T-cell (primary cell): ENCODE measurements at regions not wholly inside any gene's neighbourhood (a gene's known extent, or its start where the extent isn't known, plus 50 kb on each side); places are given as distances from the start of the nearest gene placed in this dataset.
A peak's percentile ranks its signal among the peaks of the same experiment; 100 is the strongest.

ENCODE experiments used
- ATAC-seq, 4 experiments: fragments of 200-7000 bp in 3 of 4; fragments of 150-1000 bp in 1 of 4; cut with Tn5 transposase; replicated peaks in 1 of 4; 1 replicate in 3 of 4; 2 replicates in 1 of 4; pipeline ENCODE4 v1.10.0; 2021; ENCODE audit warnings: moderate library complexity in 3 of 4, mild to moderate bottlenecking in 2 of 4, moderate number of reproducible peaks in 1 of 4
- CTCF ChIA-PET, 2 donors: fragments of 300-600 bp; sonication (Branson Sonifier 250); formaldehyde crosslinking; loops; one replicate each; lab custom pipeline; 2022; ENCODE audit warnings: antibody characterized with exemption in 2 of 2; lab: Charles Lee
- POLR2A ChIA-PET, 2 donors: fragments of 300-600 bp; sonication (Branson Sonifier 250); formaldehyde crosslinking; loops; one replicate each; lab custom pipeline; 2022; ENCODE audit warnings: antibody characterized with exemption in 2 of 2; lab: Charles Lee
- DNase-seq, 35 experiments: peaks; one replicate each; pipeline versions ENCODE4 v3.0.0 to v3.0.0-alpha.2; 2013 to 2023
- H3K27ac ChIP-seq: one replicate; pipeline ENCODE4 v1.5.1; 2013; ENCODE audit warnings: low read length
- H3K27me3 ChIP-seq, 2 experiments: replicated peaks in 1 of 2; 1 replicate in 1 of 2; 2 replicates in 1 of 2; pipeline versions ENCODE4 v1.6.1 to v1.7.0; 2013; ENCODE audit warnings: low read length in 1 of 2, mixed read lengths in 1 of 2; ENCODE audit not compliant: control insufficient read depth in 2 of 2, insufficient read depth in 2 of 2; ENCODE audit errors: extremely low read depth in 1 of 2
- H3K36me3 ChIP-seq, 2 donors: 1 replicate in 1 of 2; 2 replicates in 1 of 2; pipeline versions ENCODE4 v1.6.1 to v1.7.0; 2013; ENCODE audit warnings: low read length in 1 of 2; ENCODE audit not compliant: control insufficient read depth in 2 of 2, insufficient read depth in 1 of 2; ENCODE audit errors: extremely low read depth in 1 of 2
- H3K4me1 ChIP-seq, 2 experiments: 1 replicate in 1 of 2; 2 replicates in 1 of 2; pipeline versions ENCODE4 v1.6.1 to v1.7.0; 2013; ENCODE audit warnings: low read length in 2 of 2, mixed read lengths in 1 of 2; ENCODE audit not compliant: insufficient read depth in 2 of 2, control insufficient read depth in 1 of 2; ENCODE audit errors: extremely low read depth in 1 of 2
- H3K4me3 ChIP-seq, 2 donors: 1 replicate in 1 of 2; 2 replicates in 1 of 2; pipeline versions ENCODE4 v1.5.1 to v1.7.0; 2013; ENCODE audit warnings: mild to moderate bottlenecking in 2 of 2, low read length in 1 of 2, moderate library complexity in 1 of 2; ENCODE audit not compliant: control insufficient read depth in 1 of 2; ENCODE audit errors: extremely low read depth in 1 of 2
- H3K9me3 ChIP-seq: 2 replicates; pipeline ENCODE4 v1.7.0; 2013
- H3K27ac Mint-ChIP-seq, 2 donors: one replicate each; pipeline ENCODE4 v1.8.0; 2020 to 2021; ENCODE audit warnings: mild to moderate bottlenecking in 2 of 2, mixed read lengths in 2 of 2
- H3K27me3 Mint-ChIP-seq, 2 donors: one replicate each; pipeline ENCODE4 v1.8.0; 2021 to 2022; ENCODE audit warnings: mixed read lengths in 2 of 2
- H3K36me3 Mint-ChIP-seq: one replicate; pipeline ENCODE4 v1.8.0; 2021; ENCODE audit warnings: mixed read lengths
- H3K4me1 Mint-ChIP-seq, 3 donors: one replicate each; pipeline ENCODE4 v1.8.0; 2020 to 2022; ENCODE audit warnings: mixed read lengths in 3 of 3, mild to moderate bottlenecking in 1 of 3
- H3K4me3 Mint-ChIP-seq, 3 donors: one replicate each; pipeline ENCODE4 v1.8.0; 2020 to 2022; ENCODE audit warnings: mild to moderate bottlenecking in 3 of 3, mixed read lengths in 3 of 3, moderate library complexity in 3 of 3
- H3K9me3 Mint-ChIP-seq, 3 donors: one replicate each; pipeline ENCODE4 v1.8.0; 2020 to 2022; ENCODE audit warnings: mixed read lengths in 3 of 3
- WGBS: methylation state at CpG from one replicate; pipeline ENCODE4 v1.1.5; 2013; ENCODE audit warnings: missing lambda C conversion rate; ENCODE audit not compliant: insufficient coverage; 5-methylcytosine and 5-hydroxymethylcytosine counted together

GRCh38 chr13:85887406-85887805, 88.2 kb upstream of the SLITRK6 start:
- Mint-ChIP-seq H3K27me3 (no peaks in the 10 kb centered on the region), H3K4me1 (no peaks in the 10 kb centered on the region), H3K9me3 (peaks cover 3 to 13% (median 8%) of the 10 kb centered on the region in 3 donors), H3K4me3 (no peak overlapping the region), H3K27ac (no peak overlapping the region), H3K36me3 (no peaks in the 10 kb centered on the region)
- Histone ChIP-seq H3K9me3 (no peaks in the 10 kb centered on the region), H3K4me3 (no peak overlapping the region), H3K36me3 (no peaks in the 10 kb centered on the region), H3K27me3 (no peaks in the 10 kb centered on the region), H3K4me1 (no peaks in the 10 kb centered on the region), H3K27ac (no peak overlapping the region)
- CTCF ChIA-PET = no interaction called here
- POLR2A ChIA-PET = no interaction called here
- ATAC-seq (no peak), DNase-seq (no peak)
- no CpG with 5 or more reads among the region's 1 CpG for WGBS

- H3K27ac ChIP-seq = no peak overlapping the region
- H3K36me3 ChIP-seq = no peaks in the 10 kb centered on the region
- Mint-ChIP-seq H3K27me3 (no peaks in the 10 kb centered on the region), H3K9me3 (peaks cover 0 to 15% (median 12%) of the 10 kb centered on the region in 3 donors), H3K4me1 (no peaks in the 10 kb centered on the region), H3K27ac (no peak overlapping the region), H3K4me3 (no peak overlapping the region), H3K36me3 (no peaks in the 10 kb centered on the region)
- no peaks in the 10 kb centered on the region for H3K4me1 ChIP-seq
- H3K9me3 ChIP-seq = no peaks in the 10 kb centered on the region
- ChIA-PET CTCF (interaction anchor here in 1 of 2 donors (1.0 kb wide), 1 partner anchor 982 kb away, joined by 3 read pairs; no protein-coding TSS in a partner anchor), POLR2A (interaction anchor here in 1 of 2 donors (0.7 kb wide), 1 partner anchor 1087 kb away, joined by 4 read pairs; no protein-coding TSS in a partner anchor)
- DNase-seq (no peak), ATAC-seq (no peak)
- no peak overlapping the region for H3K4me3 ChIP-seq
- no CpG with 5 or more reads among the region's 2 CpGs for WGBS
- H3K27me3 ChIP-seq = no peaks in the 10 kb centered on the region
Observed at GRCh38 chr13:85879014-85879413, 79.8 kb upstream of the SLITRK6 start.

- ChIA-PET CTCF (no interaction called here), POLR2A (no interaction called here)
- peaks cover 0 to 7% (median 0%) of the 10 kb centered on the region in 3 donors for H3K9me3 Mint-ChIP-seq
Observed at GRCh38 chr13:85864963-85865530, 65.8 kb upstream of the SLITRK6 start.

GRCh38 chr13:85853901-85854663, 54.9 kb upstream of the SLITRK6 start:
- DNase-seq (no peak), ATAC-seq (no peak)
- Mint-ChIP-seq H3K4me3 (no peak overlapping the region), H3K4me1 (no peaks in the 10 kb centered on the region), H3K36me3 (no peaks in the 10 kb centered on the region), H3K9me3 (peaks cover 8 to 15% (median 14%) of the 10 kb centered on the region in 3 donors), H3K27ac (no peak overlapping the region), H3K27me3 (no peaks in the 10 kb centered on the region)
- Histone ChIP-seq H3K36me3 (no peaks in the 10 kb centered on the region), H3K27me3 (no peaks in the 10 kb centered on the region), H3K9me3 (no peaks in the 10 kb centered on the region), H3K4me1 (no peaks in the 10 kb centered on the region), H3K4me3 (no peak overlapping the region), H3K27ac (no peak overlapping the region)
- 73% methylated on average over 7 of the region's 11 CpGs for WGBS
- ChIA-PET POLR2A (no interaction called here), CTCF (no interaction called here)

More at GRCh38 chr13:85864963-85865530, 65.8 kb upstream of the SLITRK6 start:
- Mint-ChIP-seq H3K27ac (no peak overlapping the region), H3K36me3 (no peaks in the 10 kb centered on the region), H3K4me3 (no peak overlapping the region), H3K4me1 (no peaks in the 10 kb centered on the region), H3K27me3 (no peaks in the 10 kb centered on the region)
- Histone ChIP-seq H3K27ac (no peak overlapping the region), H3K4me1 (no peaks in the 10 kb centered on the region), H3K27me3 (no peaks in the 10 kb centered on the region), H3K36me3 (no peaks in the 10 kb centered on the region), H3K4me3 (no peak overlapping the region), H3K9me3 (no peaks in the 10 kb centered on the region)
- ATAC-seq = no peak
- WGBS = 33% methylated on average over 1 of the region's 1 CpG
- DNase-seq = no peak

- no peak for DNase-seq
- Histone ChIP-seq H3K4me3 (no peak overlapping the region), H3K4me1 (no peaks in the 10 kb centered on the region), H3K36me3 (no peaks in the 10 kb centered on the region), H3K27ac (no peak overlapping the region), H3K27me3 (no peaks in the 10 kb centered on the region), H3K9me3 (no peaks in the 10 kb centered on the region)
- Mint-ChIP-seq H3K9me3 (peaks cover 8 to 15% (median 14%) of the 10 kb centered on the region in 3 donors), H3K36me3 (no peaks in the 10 kb centered on the region), H3K4me1 (no peaks in the 10 kb centered on the region), H3K27ac (no peak overlapping the region), H3K27me3 (no peaks in the 10 kb centered on the region), H3K4me3 (no peak overlapping the region)
- ATAC-seq = peak in 1 of 4 experiments; percentile 27
- ChIA-PET CTCF (no interaction called here), POLR2A (no interaction called here)
- WGBS = 52% methylated on average over 4 of the region's 8 CpGs
Observed at GRCh38 chr13:85853161-85853894, 54.1 kb upstream of the SLITRK6 start.
